ENCODE measurements at regions not wholly inside any gene's neighbourhood (a gene's known extent, or its start where the extent isn't known, plus 50 kb on each side); places are given as distances from the start of the nearest gene placed in this dataset.

GRCh38 chr2:64284751-64285150 lies 140.5 kb upstream of the PELI1 start:
- Histone ChIP-seq H3K4me3 (no peak overlapping the region), H3K27ac (no peak overlapping the region), H3K36me3 (no peaks in the 10 kb centered on the region), H3K4me1 (ENCODE audit: low read depth) (no peaks in the 10 kb centered on the region), H3K9me3 (ENCODE audit: low read depth) (no peaks in the 10 kb centered on the region), H3K27me3 (no peaks in the 10 kb centered on the region)
- TF ChIP-seq, protein P1, sequence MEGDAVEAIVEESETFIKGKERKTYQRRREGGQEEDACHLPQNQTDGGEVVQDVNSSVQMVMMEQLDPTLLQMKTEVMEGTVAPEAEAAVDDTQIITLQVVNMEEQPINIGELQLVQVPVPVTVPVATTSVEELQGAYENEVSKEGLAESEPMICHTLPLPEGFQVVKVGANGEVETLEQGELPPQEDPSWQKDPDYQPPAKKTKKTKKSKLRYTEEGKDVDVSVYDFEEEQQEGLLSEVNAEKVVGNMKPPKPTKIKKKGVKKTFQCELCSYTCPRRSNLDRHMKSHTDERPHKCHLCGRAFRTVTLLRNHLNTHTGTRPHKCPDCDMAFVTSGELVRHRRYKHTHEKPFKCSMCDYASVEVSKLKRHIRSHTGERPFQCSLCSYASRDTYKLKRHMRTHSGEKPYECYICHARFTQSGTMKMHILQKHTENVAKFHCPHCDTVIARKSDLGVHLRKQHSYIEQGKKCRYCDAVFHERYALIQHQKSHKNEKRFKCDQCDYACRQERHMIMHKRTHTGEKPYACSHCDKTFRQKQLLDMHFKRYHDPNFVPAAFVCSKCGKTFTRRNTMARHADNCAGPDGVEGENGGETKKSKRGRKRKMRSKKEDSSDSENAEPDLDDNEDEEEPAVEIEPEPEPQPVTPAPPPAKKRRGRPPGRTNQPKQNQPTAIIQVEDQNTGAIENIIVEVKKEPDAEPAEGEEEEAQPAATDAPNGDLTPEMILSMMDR (IDR thresholded peaks at IDR 0.05; ENCODE audit: low read depth, low read length) = no peak
- DNase-seq (ENCODE audit: low read depth in 1 of 2, low spot score in 1 of 2) = no peak

- no peak for DNase-seq (ENCODE audit: low read depth in 1 of 2, low spot score in 1 of 2)
- H3K4me3 ChIP-seq = no peak overlapping the region
- TF ChIP-seq, protein P1 (IDR thresholded peaks at IDR 0.05; ENCODE audit: low read depth, low read length) = no peak
- H3K27me3 ChIP-seq = no peaks in the 10 kb centered on the region
- no peaks in the 10 kb centered on the region for H3K9me3 ChIP-seq (ENCODE audit: low read depth)
- no peak overlapping the region for H3K27ac ChIP-seq
- no peaks in the 10 kb centered on the region for H3K36me3 ChIP-seq
- no peaks in the 10 kb centered on the region for H3K4me1 ChIP-seq (ENCODE audit: low read depth)
Observed at GRCh38 chr2:64287202-64287740, 143.1 kb upstream of the PELI1 start.

GRCh38 chr2:64288321-64289193 lies 144.3 kb upstream of the PELI1 start:
- DNase-seq (ENCODE audit: low read depth in 1 of 2, low spot score in 1 of 2) = peak in 1 of 2 donors; percentile 93
- Histone ChIP-seq H3K4me1 (ENCODE audit: low read depth) (no peaks in the 10 kb centered on the region), H3K9me3 (ENCODE audit: low read depth) (no peaks in the 10 kb centered on the region), H3K4me3 (no peak overlapping the region), H3K27me3 (no peaks in the 10 kb centered on the region), H3K27ac (no peak overlapping the region), H3K36me3 (no peaks in the 10 kb centered on the region)
- TF ChIP-seq, protein P1 (IDR thresholded peaks at IDR 0.05; ENCODE audit: low read depth, low read length) = no peak

DNA sequence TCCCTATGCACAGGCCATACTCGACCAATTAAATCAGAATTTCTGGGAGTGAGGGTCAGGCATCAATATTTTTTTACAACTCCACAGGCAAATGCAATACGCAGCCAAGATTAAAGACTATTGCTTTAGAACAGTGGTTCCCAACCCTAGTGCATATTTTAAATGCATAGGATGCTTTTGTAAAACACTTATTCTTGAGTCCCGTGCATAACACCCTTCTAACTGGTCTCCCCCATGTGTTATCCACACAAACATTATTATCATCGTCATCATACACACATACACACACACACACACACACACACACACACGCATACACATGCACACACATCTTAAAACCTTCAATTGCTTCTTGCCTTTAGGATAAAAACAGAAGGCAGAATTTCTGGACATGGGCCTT lies 145.0 kb upstream of the PELI1 start:
- TF ChIP-seq, protein P1 (IDR thresholded peaks at IDR 0.05; ENCODE audit: low read depth, low read length) = no peak
- no peaks in the 10 kb centered on the region for H3K27me3 ChIP-seq
- no peak overlapping the region for H3K27ac ChIP-seq
- no peaks in the 10 kb centered on the region for H3K4me1 ChIP-seq (ENCODE audit: low read depth)
- no peak for DNase-seq (ENCODE audit: low read depth in 1 of 2, low spot score in 1 of 2)
- H3K36me3 ChIP-seq = no peaks in the 10 kb centered on the region
- H3K4me3 ChIP-seq = no peak overlapping the region
- no peaks in the 10 kb centered on the region for H3K9me3 ChIP-seq (ENCODE audit: low read depth)

DNA sequence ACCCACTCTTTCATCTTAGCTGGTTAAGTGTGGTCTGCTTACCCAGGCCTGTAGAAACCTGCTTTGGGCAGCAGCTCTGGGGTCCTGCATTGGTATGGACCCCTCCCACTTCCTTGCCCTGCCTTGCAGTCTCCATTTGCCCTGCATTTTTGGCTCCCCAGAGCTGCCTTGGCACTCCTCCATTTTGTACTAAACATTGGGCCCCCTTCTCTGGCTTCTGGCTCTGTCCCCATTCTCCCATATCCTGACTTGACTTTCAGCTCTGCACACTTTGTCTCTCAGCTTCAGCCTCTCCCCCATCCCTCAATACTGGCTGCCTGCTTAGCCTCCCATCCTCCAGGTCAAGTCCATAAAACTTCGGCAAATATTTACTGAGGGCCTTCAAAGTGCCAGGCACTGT lies 145.5 kb upstream of the PELI1 start:
- DNase-seq (ENCODE audit: low read depth in 1 of 2, low spot score in 1 of 2) = no peak
- H3K9me3 ChIP-seq (ENCODE audit: low read depth) = no peaks in the 10 kb centered on the region
- TF ChIP-seq, protein P1 (IDR thresholded peaks at IDR 0.05; ENCODE audit: low read depth, low read length) = no peak
- H3K4me3 ChIP-seq = no peak overlapping the region
- H3K27ac ChIP-seq = no peak overlapping the region
- H3K4me1 ChIP-seq (ENCODE audit: low read depth) = no peaks in the 10 kb centered on the region
- H3K36me3 ChIP-seq = no peaks in the 10 kb centered on the region
- H3K27me3 ChIP-seq = no peaks in the 10 kb centered on the region
